ENCODE measurements at regions not wholly inside any gene's neighbourhood (a gene's known extent, or its start where the extent isn't known, plus 50 kb on each side); places are given as distances from the start of the nearest gene placed in this dataset.

- TF ChIP-seq EZH2phosphoT487 (IDR thresholded peaks at IDR 0.05; ENCODE audit: borderline replicate concordance, low read length), result no peak
- TF ChIP-seq CTCF (IDR thresholded peaks at IDR 0.05; ENCODE audit: low read depth, low read length, poor library complexity, severe bottlenecking), result no peak
Measured at GRCh38 chr1:94301186-94301585, 63.8 kb upstream of the ARHGAP29 start.

Data from DOHH2 (cell line).